Stimulated activated CD4-positive, alpha-beta T cell treated with anti-CD3 and anti-CD28 coated beads, TNF-alpha, amount 100 ng/mL, for 4 hours (primary cell): ENCODE measurements at regions not wholly inside any gene's neighbourhood (a gene's known extent, or its start where the extent isn't known, plus 50 kb on each side); places are given as distances from the start of the nearest gene placed in this dataset.

Experiments
- DNase-seq, 3 experiments: peaks; one replicate each; pipeline ENCODE4 v3.0.0-alpha.2; 2020; ENCODE audit warnings: low read depth in 3 of 3

DNA sequence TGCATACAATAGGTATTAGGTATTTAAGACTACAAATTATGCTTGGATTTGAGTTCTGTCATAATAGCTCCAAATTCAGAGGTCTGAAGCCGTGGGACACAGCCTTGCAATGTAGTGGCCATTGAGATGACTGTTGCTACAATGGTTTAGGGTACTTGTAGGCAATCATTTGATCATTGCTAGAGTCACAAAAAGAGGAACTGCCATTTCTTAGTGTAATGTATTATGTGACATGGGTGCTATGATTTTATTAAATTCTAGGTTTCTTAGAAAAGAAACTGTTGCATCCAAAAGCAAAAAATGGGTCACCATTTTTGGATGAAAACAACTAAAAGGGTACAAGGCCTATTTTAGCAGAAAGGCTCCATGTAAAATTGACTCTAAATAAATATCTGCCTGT is 129.9 kb upstream of the ZNF644 start:
- DNase-seq, result no peak

DNA sequence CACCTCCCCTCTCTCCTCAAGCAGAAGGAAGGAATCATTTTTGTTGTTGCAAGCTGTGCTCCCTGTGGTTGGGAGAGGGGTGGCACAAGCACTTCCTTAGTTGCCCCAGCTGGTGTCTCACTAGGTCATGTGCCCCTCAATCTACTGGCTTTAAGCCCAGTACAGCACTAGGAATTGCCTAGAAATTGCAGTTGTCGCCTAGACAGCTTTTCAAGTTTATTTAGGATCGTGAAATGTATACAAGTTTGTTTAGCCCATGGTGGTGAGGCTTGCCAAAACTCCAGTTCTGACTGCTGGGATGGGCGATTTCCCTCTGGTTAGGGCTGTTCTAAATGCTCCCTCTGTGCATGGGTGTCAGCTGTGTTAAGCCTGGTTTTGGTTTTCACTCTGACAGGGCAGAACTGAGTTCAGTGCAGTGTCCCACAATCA is 126.8 kb upstream of the ZNF644 start:
- no peak for DNase-seq

DNA sequence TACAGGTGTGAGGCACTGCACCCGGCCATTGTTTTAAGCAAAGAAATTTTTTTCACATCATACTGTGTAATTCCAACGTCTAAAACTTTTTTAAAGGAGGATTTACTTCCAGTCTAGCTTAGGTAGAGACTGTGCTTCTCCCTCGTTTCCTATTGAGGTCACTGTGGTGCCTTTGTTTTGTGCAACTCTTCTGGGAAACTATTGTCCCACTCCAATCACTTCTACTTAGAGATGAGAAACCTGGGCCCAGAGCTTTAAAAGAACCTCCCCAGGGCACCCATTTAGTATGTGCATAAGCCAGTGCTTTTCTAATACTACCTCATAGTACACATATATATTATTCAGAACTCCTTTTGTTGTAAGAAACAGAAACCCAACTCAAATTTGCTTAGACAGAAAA is 120.0 kb upstream of the ZNF644 start:
- no peak for DNase-seq

DNA sequence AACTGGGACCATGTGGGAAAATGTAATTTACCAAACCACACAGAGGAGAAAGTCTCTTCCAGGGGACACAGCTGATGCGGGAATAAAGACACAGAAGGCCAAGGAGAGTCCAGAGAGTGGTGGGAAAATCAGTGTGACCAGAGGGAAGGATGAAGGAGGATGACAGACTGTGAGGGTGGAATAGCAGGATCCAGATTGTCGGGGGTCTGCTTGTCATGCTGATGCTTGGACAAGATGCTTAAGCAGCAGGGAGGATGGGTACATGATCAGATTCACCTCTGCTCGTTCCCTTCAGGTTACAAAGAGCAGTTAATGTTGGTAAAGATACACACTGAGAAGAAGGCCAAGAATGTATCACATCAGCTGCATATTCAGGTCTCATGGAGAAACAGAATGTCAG is 117.1 kb upstream of the ZNF644 start:
- no peak for DNase-seq

DNA sequence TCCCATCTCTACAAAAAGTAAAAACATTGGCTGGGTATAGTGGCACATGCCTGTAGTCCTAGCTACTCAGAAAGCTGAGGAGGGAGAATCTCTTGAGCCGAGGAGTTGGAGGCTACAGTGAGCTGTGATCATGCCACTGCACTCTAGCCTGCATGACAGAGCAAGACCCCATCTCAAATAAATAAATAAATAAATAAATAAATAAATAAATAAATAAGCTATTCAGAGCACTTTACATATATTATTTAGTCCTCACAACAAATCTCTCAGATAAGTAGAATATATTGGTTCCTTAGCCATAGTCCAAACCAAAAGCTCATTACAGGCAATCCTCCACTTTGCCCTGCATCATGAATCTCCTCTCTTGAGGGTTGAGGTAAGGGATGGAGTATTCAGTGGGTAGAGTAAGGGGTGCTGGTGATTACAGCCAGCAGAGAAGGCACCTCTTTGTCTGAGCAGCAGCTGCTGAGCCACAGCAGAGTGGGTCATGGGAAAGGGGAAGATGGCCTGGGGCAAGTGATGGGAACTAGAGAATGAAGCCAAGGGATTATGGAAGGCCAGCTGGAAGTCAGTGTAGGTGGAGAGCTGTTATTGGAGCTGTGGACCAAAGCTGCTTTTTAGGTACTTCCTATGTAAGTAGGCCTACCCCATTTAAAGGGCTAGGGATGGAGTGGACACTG is 115.5 kb upstream of the ZNF644 start:
- no peak for DNase-seq

DNA sequence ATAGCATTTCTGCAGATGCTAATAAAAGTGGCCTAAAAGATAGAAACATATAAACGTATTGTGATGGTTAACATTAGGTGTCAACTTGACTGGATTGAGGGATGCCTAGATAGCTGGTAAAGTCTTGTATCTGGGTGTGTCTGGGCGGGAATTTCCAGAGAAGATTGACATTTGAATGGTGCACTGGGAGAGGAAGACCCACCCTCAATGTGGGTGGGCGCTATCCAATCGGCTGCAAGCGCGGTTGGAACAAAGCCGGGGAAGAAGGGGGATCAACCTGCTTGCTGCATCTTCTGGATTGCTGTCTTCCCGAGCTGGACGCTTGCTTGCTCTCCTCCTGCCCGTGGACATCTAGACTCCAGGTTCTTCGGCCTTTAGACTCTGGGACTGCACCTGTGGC is 114.0 kb upstream of the ZNF644 start:
- no peak for DNase-seq

DNA sequence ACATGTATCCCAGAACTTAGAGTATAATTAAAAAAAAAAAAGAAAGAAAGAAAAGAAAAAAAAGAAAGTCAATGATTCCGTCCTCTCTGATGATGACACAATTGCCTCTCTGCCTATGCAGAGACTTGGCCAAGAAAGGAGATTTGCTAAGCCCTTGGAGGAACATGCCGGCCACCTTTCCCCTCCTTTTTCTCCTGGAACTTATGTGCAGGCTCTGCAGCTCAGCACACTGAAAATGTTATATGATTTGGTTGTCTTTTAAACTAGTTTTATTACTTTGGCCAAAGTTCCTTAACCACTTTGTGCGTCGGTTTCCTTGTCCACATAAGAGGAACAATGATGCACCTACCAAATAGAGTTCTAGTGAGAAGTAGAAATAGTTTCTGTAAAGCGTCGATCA is 111.4 kb upstream of the ZNF644 start:
- no peak for DNase-seq

DNA sequence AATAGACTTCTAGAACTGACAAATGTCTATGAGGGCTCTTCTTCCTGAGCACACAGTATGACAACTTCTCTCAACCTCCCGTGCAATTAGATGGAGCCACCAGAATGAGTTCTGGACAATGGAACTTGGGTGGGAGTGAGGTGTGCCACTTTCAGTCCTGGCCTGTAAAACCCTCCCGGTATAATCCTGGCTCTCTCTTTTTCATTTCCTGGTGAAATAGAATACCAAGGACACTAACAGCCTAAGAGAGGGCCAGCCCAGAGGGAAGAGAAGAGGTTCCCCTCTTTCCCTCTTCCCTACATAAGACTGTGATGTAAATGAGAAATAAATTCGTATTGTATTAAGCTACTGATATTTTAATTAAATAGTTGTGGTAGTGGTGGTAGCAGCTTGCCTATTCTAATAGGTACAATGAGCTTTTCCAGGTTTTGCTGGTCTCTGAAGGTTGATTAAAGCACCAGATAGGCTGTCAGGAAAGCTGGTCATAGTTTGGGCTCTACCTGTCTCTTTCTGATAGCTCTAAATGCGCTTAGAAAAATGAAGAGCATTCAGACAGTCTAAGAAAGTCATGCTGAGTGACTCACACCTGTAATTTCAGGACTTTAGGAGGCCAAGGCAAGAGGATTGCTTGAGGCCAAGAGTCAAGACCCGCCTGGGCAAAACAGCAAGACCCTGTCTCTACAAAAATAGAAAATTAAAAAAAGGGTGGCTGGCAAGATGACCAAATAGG is 108.6 kb upstream of the ZNF644 start:
- DNase-seq, result no peak

DNA sequence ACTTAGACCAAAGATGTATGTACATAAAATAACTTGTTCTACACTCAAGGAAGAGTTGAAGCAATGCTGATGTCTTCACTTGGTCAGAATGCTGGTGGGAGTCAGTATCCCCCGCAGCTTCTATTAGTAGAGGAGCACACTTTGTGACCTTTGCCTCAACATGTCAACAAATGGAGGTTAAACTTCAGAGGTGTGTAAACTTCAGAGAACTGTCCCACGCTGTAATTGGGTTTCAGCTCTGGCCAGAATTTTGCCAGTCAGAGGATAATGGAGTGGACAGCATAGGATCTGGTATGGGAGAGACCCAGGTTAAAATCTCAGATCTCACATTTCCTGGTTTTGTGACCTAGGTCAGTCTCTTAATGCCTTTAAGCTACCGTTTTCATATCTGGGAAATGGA is 107.6 kb upstream of the ZNF644 start:
- no peak for DNase-seq

DNA sequence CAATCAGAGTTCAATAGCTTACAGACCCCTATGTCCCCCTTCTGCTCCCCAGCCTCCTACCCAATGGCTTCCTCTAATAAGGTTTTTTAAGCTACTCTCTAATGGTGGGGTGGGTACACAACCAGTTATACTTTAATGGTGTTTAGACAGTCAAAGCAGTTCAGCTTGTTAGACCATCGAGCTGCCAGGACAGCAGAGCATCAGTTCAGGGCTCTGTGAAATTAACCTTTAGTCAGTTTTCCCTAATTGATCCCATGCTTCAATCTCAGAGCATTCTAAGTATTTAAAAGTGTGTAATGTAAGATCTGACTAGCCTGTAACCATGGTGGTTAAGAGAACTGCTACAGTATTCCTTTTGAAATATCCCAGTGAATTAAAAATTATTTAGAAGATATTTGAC is 107.2 kb upstream of the ZNF644 start:
- no peak for DNase-seq

DNA sequence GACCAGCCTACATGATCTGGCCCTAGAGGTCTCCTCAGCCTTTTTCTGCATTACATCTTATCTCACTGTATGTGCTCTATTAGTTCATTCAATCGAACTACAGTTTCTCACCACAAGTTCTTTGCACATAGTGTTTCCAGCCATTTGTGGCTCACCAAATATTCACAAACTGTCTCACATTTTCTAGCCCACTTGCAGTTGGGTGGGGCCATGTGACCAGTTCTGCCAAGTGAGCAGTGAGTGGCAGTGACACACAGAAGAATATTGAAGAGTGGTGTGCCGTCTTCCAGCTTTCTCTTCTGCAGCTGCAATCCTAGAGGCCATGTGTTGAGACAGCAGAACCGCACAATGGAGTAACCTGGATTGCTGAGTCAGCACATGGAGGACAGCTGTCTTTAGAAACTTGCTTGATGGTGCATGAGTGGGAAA is 103.2 kb upstream of the ZNF644 start:
- no peak for DNase-seq

DNA sequence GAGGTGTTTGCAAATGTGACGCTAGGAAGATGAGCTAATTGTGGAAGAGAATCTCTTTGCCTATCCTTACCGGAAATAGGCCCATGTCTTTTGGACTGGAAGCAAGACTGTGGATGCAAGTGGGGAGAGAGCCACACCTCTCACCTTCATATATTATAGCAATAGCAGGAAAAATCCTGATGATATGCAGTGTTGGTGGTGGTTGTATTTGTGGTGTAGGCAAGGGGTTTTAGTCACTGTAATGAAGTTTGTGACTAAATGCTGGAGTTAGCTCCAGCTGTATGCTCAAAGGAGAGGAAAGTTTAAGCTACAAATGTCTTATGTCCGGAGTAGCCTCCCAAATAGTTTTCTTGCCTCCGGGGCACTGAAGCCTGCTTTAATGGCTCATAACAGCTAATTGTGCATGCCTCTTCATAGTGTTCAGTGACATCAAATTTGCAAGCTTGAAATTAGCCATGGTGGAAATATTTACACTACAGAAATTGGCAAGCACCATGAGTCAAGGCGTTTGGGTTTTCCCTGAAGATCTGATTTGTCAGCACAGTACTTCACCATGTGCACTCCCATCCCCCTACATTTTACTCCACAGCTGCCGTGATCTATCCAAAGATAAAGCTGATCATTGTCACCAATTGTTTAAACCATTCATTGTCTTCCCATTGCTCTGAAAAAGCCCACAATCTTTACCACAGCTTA is 102.6 kb upstream of the ZNF644 start:
- DNase-seq, result no peak

DNA sequence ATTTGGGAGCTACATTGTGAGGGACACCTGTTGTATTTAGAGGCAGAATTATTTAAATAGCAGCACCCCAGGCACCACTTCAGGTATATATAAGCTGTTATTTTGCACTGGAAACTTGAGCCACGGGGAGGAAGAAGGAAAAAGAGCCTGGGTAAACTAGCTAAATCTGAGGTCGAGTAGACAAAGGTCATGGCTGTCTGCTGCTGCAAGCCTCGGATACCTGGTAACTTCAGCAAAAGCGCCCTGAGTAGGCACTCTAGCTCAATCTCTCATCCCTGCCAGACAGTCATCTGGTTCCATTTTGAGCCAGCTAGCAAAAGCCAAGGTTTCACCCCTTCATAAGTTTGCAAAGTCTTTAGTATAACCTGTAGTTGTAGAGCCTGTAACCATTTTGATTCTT is 101.9 kb upstream of the ZNF644 start:
- no peak for DNase-seq

DNA sequence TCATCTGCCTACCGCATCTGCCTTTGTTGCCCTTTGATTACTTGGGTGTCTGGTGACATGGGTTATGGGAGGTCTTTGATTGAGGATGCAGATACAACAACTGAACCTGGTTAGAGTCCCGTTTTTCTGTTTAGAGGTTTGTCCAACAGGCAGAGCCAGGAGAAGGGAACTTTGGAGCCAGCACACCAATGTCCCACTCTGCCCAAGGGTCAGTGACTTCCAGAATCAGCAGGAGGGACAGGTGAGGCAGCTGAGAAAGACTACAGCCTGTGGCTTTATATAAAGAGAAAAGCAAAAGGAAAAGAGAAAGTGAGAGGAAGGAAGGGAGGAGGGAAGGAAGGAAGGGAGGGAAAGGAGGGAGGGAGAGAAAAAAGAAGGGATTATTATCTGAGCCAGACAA is 101.5 kb upstream of the ZNF644 start:
- no peak for DNase-seq

DNA sequence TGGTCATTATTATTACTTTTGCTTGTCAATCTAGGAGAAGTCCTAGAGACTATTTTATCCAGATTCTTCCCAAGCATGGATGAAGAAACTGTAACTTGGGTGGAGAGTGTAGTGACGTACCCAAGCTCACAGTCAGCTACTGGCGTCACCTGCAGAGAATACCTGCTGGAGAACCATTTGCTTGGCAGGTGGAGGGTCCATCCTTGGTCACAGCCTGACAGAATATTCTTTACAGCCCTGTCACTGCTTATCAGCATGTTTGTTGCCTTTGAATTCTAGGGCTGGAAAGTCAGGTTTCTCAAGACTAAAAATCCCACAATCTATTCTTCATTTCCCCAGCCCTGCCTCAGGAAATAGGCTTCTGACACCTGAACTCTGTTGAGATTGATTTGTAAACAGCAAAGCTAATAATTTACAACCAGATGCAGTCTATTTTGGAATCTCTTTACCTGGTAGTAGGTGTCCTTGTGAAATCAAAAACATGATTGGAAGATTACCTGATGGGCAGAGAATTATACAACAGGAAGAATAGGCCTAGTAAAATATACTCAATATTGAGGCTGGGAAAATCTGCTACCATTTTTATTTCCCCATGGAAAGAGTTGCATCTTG is 100.4 kb upstream of the ZNF644 start:
- DNase-seq, result no peak

DNA sequence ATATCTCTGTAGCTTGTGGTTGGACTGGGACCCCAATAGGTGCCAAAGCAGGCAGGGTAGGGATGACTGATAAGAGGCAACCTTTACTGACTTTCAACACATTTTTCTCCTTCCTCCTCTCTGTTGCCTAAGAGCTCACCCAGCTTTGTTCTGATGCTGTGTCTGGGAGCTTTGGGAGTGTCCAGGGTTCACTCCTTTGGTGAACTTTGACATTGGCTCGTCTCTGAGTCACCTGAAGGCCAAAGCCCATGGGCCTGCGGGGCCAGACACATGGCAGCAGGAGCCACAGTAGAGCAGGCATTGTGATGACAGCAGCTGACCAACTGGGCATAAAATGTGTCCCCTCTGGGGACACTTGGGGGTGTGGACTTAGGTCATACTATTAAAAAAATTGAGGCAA is 99.5 kb upstream of the ZNF644 start:
- no peak for DNase-seq

DNA sequence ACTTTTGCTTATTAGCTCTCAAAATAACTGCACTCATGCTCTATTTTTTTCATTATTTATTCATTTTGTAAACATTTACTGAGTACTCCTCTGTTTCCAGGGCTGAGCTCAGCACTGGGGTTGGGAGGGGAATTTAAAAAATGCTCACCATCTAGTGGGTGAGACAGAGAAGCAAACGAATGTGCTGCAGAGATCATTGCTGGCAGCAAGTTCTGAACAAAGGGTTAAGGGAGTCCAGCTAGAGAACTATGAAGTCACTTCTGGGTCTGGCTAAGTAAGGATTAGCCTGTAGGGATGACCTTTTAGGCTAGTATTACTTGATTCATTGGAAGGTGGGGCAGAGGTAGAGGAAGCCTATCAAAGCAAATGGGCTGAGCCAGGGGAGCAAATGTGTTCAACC is 99.1 kb upstream of the ZNF644 start:
- no peak for DNase-seq

DNA sequence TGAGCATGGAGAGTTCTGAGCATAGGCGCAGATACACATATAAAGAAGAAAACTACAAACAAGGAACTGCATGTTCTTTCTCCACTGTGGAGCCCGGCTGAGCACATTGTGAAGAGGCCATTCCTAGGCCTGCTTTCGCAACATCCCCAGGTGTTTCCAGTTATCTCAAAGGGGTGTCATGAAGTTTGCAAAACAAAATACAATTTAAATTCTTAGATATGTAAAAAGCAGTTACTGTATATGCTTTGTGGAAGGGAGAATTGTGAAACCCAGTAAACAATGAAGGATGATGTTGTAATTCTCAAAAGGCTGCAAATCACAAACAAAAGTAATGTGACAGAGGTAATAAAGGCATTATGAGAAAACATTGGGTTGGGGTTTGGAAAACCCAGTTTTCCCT is 98.6 kb upstream of the ZNF644 start:
- no peak for DNase-seq

DNA sequence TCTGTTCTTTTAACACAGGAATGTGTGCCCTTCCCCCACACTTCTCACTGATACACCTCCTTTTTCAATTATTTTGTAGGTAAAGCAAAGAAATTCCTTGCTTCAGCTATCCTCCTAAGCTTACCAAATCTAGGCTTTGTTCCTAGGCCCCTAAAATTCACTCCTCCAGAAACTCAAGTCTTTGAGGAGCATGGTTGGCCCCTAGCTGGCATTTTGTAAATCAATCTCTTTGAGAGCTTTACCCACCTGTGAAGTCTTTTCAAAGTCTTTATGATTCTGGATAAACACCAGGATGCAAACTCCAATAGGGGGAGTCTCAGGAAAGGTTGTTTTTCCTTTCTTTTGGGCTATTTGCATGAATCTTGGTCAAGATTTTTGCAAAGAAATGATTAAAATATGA is 82.9 kb upstream of the ZNF644 start:
- no peak for DNase-seq

DNA sequence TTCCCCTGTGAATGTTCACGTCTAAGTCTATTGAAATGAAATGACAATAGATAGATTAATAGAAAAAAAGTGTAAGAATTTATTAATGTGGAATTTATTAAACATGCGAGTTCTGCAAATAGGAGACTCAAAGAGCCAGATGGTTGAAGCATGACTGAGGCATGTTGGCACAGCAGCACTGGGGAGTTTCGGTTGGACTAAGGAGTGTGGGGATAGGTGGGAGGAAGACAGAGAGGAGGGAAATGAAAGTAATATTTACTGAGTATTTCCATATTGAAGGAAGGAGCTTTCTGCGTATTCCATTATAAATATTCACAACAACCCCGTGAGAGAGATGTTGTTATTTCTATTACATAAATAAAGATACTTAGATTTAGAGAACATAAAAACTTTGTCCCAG is 79.5 kb upstream of the ZNF644 start:
- no peak for DNase-seq

DNA sequence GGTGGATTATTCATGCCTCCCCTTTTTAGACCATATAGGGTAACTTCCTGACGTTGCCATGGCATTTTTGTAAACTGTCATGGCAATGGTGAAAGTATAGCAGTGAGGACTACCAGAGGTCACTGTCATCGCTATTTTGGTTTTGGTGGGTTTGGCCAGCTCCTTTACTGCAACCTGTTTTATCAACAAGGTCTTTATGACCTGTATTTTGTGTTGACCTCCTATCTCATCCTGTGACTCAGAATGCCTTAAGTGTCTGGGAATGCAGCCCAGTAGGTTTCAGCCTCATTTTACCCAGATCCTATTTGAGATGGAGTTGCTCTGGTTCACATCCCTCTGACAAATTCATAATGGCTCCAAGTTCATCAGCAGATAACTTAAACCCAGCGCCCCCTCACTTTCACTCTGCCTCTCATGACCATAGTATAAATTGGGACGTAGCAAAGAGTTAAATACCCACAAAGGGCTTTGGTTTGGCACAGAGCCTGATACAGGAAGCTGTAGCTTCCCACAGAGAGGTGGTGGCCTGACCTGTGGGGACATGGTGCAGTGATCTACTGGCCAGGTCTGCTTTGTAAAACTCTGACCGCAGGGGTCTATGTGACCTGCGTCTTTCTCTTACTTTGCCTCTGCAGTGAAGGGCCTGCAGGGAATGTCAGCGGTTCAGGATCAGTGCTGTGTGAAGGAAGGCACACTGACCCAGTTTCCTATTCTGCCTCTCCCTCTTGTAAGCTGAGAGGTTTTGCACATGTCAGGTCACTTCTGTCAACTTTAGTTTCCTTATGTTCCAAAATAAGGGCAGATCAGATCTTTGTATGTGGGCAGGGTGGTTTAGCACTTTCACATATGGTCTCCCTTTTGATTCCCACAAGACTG is 78.1 kb upstream of the ZNF644 start:
- no peak for DNase-seq
